ENCODE measurements at regions not wholly inside any gene's neighbourhood (a gene's known extent, or its start where the extent isn't known, plus 50 kb on each side); places are given as distances from the start of the nearest gene placed in this dataset.
A peak's percentile ranks its signal among the peaks of the same experiment; 100 is the strongest.
"Not testable (repeated sequence)": the region's sequence is repeated elsewhere in the genome, so short reads cannot be mapped to it uniquely, and the experiment has no call there.

- DNase-seq (ENCODE audit: low read depth, low spot score): peak; percentile 50
Observed at GRCh38 chr11:81772166-81772565, 961.5 kb downstream of the FAM181B start.

- not testable (repeated sequence) for DNase-seq (ENCODE audit: low read depth, low spot score)
Observed at GRCh38 chr11:81769906-81770305, 963.8 kb downstream of the FAM181B start.

GRCh38 chr11:81756864-81757595 is 976.6 kb downstream of the FAM181B start:
- no peak for DNase-seq (ENCODE audit: low read depth, low spot score)

GRCh38 chr11:81749245-81749644 is 984.4 kb downstream of the FAM181B start:
- DNase-seq (ENCODE audit: low read depth, low spot score): no peak

GRCh38 chr11:81744336-81745116 is 989.1 kb downstream of the FAM181B start:
- no peak for DNase-seq (ENCODE audit: low read depth, low spot score)

- peak; percentile 41 for DNase-seq (ENCODE audit: low read depth, low spot score)
Observed at GRCh38 chr11:81725701-81726100, 1008.0 kb downstream of the FAM181B start.

GRCh38 chr11:81717695-81718094 is 1016.0 kb downstream of the FAM181B start:
- DNase-seq (ENCODE audit: low read depth, low spot score): no peak

GRCh38 chr11:81707881-81708280 is 1025.8 kb downstream of the FAM181B start:
- DNase-seq (ENCODE audit: low read depth, low spot score): no peak

GRCh38 chr11:81705283-81705682 is 1028.4 kb downstream of the FAM181B start:
- DNase-seq (ENCODE audit: low read depth, low spot score): no peak

GRCh38 chr11:81700076-81700475 is 1033.6 kb downstream of the FAM181B start:
- DNase-seq (ENCODE audit: low read depth, low spot score): no peak

- DNase-seq (ENCODE audit: low read depth, low spot score): no peak
Observed at GRCh38 chr11:81687057-81687456, 1046.6 kb downstream of the FAM181B start.

GRCh38 chr11:81674211-81674610 is 1059.5 kb downstream of the FAM181B start:
- no peak for DNase-seq (ENCODE audit: low read depth, low spot score)

GRCh38 chr11:81673001-81673400 is 1060.7 kb downstream of the FAM181B start:
- DNase-seq (ENCODE audit: low read depth, low spot score): peak; percentile 62

GRCh38 chr11:81669935-81670543 is 1063.6 kb downstream of the FAM181B start:
- DNase-seq (ENCODE audit: low read depth, low spot score): no peak

GRCh38 chr11:81658722-81659121 is 1074.9 kb downstream of the FAM181B start:
- peak; percentile 7 for DNase-seq (ENCODE audit: low read depth, low spot score)

- peak; percentile 9 for DNase-seq (ENCODE audit: low read depth, low spot score)
Observed at GRCh38 chr11:81655351-81655750, 1078.3 kb downstream of the FAM181B start.

GRCh38 chr11:81647374-81647773 is 1086.3 kb downstream of the FAM181B start:
- no peak for DNase-seq (ENCODE audit: low read depth, low spot score)

- DNase-seq (ENCODE audit: low read depth, low spot score): peak; percentile 51
Observed at GRCh38 chr11:81644239-81644840, 1089.3 kb downstream of the FAM181B start.

- no peak for DNase-seq (ENCODE audit: low read depth, low spot score)
Observed at GRCh38 chr11:81634483-81634882, 1099.2 kb downstream of the FAM181B start.

GRCh38 chr11:81602508-81602907 is 1131.2 kb downstream of the FAM181B start:
- no peak for DNase-seq (ENCODE audit: low read depth, low spot score)

GRCh38 chr11:81596704-81597103 is 1137.0 kb downstream of the FAM181B start:
- DNase-seq (ENCODE audit: low read depth, low spot score): peak; percentile 1

GRCh38 chr11:81585390-81585933 is 1148.2 kb downstream of the FAM181B start:
- DNase-seq (ENCODE audit: low read depth, low spot score): no peak
